H1 (cell line): ENCODE measurements at regions not wholly inside any gene's neighbourhood (a gene's known extent, or its start where the extent isn't known, plus 50 kb on each side); places are given as distances from the start of the nearest gene placed in this dataset.

ENCODE experiments used
- CTCF ChIA-PET: fragments of 300-600 bp; sonication (Branson Sonifier 250); formaldehyde crosslinking; loops from one replicate; lab custom pipeline; 2021; ENCODE audit not compliant: partially characterized antibody; lab: Charles Lee
- POLR2A ChIA-PET: fragments of 300-600 bp; sonication (Branson Sonifier 250); formaldehyde crosslinking; loops from one replicate; lab custom pipeline; 2021; ENCODE audit warnings: inconsistent platforms; ENCODE audit not compliant: partially characterized antibody; lab: Charles Lee
- DNase-seq, 2 experiments: peaks; one replicate each; pipeline versions ENCODE4 v3.0.0 to v3.0.0-alpha.2; 2010 to 2022; ENCODE audit warnings: low spot score in 2 of 2, low read depth in 1 of 2, mixed read lengths in 1 of 2
- FAIRE-seq: peaks from 2 replicates; lab custom pipeline; 2011; peaks lifted over from hg19 to GRCh38; lab: Jason Lieb, UNC
- H2AFZ ChIP-seq: 2 replicates; pipeline ENCODE4 v1.8.1; 2012; ENCODE audit warnings: low read length, inconsistent platforms
- H2AK5ac ChIP-seq: 2 replicates; pipeline ENCODE4 v1.6.1; 2013; ENCODE audit warnings: low read depth, low read length
- H2BK120ac ChIP-seq: replicated peaks from 2 replicates; pipeline ENCODE3; 2013; ENCODE audit warnings: low read depth, low read length, inconsistent platforms
- H2BK12ac ChIP-seq: 2 replicates; pipeline ENCODE4 v1.6.1; 2013; ENCODE audit warnings: low read depth, low read length
- H2BK15ac ChIP-seq: 2 replicates; pipeline ENCODE4 v1.6.1; 2013; ENCODE audit warnings: low read length
- H2BK20ac ChIP-seq: 2 replicates; pipeline ENCODE4 v1.6.1; 2013; ENCODE audit warnings: low read length
- H2BK5ac ChIP-seq: 2 replicates; pipeline ENCODE4 v1.6.1; 2013; ENCODE audit warnings: low read depth, low read length
- H3K14ac ChIP-seq: 2 replicates; pipeline ENCODE4 v1.6.1; 2013; ENCODE audit warnings: inconsistent platforms; ENCODE audit not compliant: insufficient read length
- H3K18ac ChIP-seq: 2 replicates; pipeline ENCODE4 v1.6.1; 2013; ENCODE audit warnings: low read length; ENCODE audit errors: extremely low read depth
- H3K23ac ChIP-seq: 2 replicates; pipeline ENCODE4 v1.6.1; 2013; ENCODE audit warnings: inconsistent platforms; ENCODE audit not compliant: insufficient read length
- H3K23me2 ChIP-seq: 2 replicates; pipeline ENCODE4 v1.6.1; 2013; ENCODE audit warnings: low read depth, low read length
- H3K27ac ChIP-seq: 2 replicates; pipeline ENCODE4 v1.6.1; 2011; ENCODE audit warnings: low read depth, low read length, inconsistent platforms
- H3K27me3 ChIP-seq, 4 experiments: replicated peaks in 1 of 4; 1 replicate in 1 of 4; 2 replicates in 3 of 4; pipeline versions ENCODE4 v1.6.1 to v1.8.1; 2011 to 2013; ENCODE audit warnings: low read length in 3 of 4, mild to moderate bottlenecking in 3 of 4, inconsistent platforms in 2 of 4, mixed read lengths in 2 of 4, moderate library complexity in 1 of 4; ENCODE audit not compliant: control insufficient read depth in 3 of 4, insufficient read depth in 3 of 4; ENCODE audit errors: extremely low read depth in 1 of 4
- H3K36me3 ChIP-seq, 4 experiments: 2 replicates each; pipeline versions ENCODE4 v1.6.1 to v1.8.1; 2011 to 2013; ENCODE audit warnings: mild to moderate bottlenecking in 4 of 4, low read length in 3 of 4, moderate library complexity in 2 of 4, control low read depth in 1 of 4, inconsistent platforms in 1 of 4; ENCODE audit not compliant: insufficient read depth in 4 of 4, control insufficient read depth in 2 of 4
- H3K4ac ChIP-seq: replicated peaks from 2 replicates; pipeline ENCODE3; 2013; ENCODE audit warnings: low read length, low read depth, mixed read lengths, inconsistent platforms; ENCODE audit not compliant: insufficient read length
- H3K4me1 ChIP-seq, 4 experiments: replicated peaks in 1 of 4; 1 replicate in 1 of 4; 2 replicates in 3 of 4; pipeline versions ENCODE4 v1.6.1 to v1.8.1; 2011 to 2013; ENCODE audit warnings: low read length in 3 of 4, inconsistent platforms in 2 of 4, mixed read lengths in 1 of 4; ENCODE audit not compliant: insufficient read depth in 4 of 4, control insufficient read depth in 3 of 4
- H3K4me2 ChIP-seq, 2 experiments: 2 replicates each; pipeline versions ENCODE4 v1.6.1 to v1.8.1; 2011 to 2013; ENCODE audit warnings: low read depth in 2 of 2, low read length in 2 of 2, control low read depth in 1 of 2, inconsistent platforms in 1 of 2, mild to moderate bottlenecking in 1 of 2; ENCODE audit not compliant: insufficient read depth in 1 of 2
- H3K4me3 ChIP-seq, 4 experiments: fragments of 200-600, 300-600 bp in 1 of 4; sonication (generic), shearing (Covaris generic), sonication (Bioruptor Twin) in 1 of 4; 2 replicates each; pipeline versions ENCODE4 v1.5.1 to v1.8.1; 2011 to 2016; ENCODE audit warnings: low read length in 4 of 4, low read depth in 3 of 4, control low read depth in 2 of 4, inconsistent platforms in 2 of 4, mild to moderate bottlenecking in 2 of 4, mixed read lengths in 1 of 4, moderate library complexity in 1 of 4; ENCODE audit not compliant: insufficient read depth in 2 of 4; ENCODE audit errors: extremely low read depth in 1 of 4
- H3K56ac ChIP-seq: replicated peaks from 2 replicates; pipeline ENCODE3; 2013; ENCODE audit warnings: low read depth, mild to moderate bottlenecking, mixed read lengths, low read length, inconsistent platforms; ENCODE audit not compliant: insufficient read length
- H3K79me1 ChIP-seq: 2 replicates; pipeline ENCODE4 v1.6.1; 2013; ENCODE audit warnings: low read depth, low read length, control low read depth
- H3K79me2 ChIP-seq, 2 experiments: 2 replicates each; pipeline versions ENCODE4 v1.6.1 to v1.8.1; 2012 to 2013; ENCODE audit warnings: low read length in 2 of 2, mild to moderate bottlenecking in 2 of 2, inconsistent platforms in 1 of 2; ENCODE audit not compliant: insufficient read depth in 2 of 2, control insufficient read depth in 1 of 2
- H3K9ac ChIP-seq, 4 experiments: replicated peaks in 1 of 4; 1 replicate in 1 of 4; 2 replicates in 3 of 4; pipeline versions ENCODE4 v1.6.1 to v1.8.1; 2011 to 2013; ENCODE audit warnings: low read depth in 3 of 4, low read length in 3 of 4, control low read depth in 2 of 4, mild to moderate bottlenecking in 2 of 4, moderate library complexity in 2 of 4, inconsistent platforms in 1 of 4; ENCODE audit errors: extremely low read depth in 1 of 4
- H3K9me3 ChIP-seq, 2 experiments: 2 replicates each; pipeline versions ENCODE4 v1.6.1 to v1.8.1; 2012 to 2013; ENCODE audit warnings: mild to moderate bottlenecking in 2 of 2, moderate library complexity in 2 of 2, control low read depth in 1 of 2, inconsistent platforms in 1 of 2, low read depth in 1 of 2, low read length in 1 of 2, mixed read lengths in 1 of 2; ENCODE audit not compliant: insufficient read depth in 2 of 2
- H4K20me1 ChIP-seq, 2 experiments: replicated peaks in 1 of 2; 2 replicates each; pipeline versions ENCODE3 to v1.8.1; 2011 to 2013; ENCODE audit warnings: inconsistent platforms in 2 of 2, low read length in 2 of 2, mild to moderate bottlenecking in 1 of 2; ENCODE audit not compliant: insufficient read depth in 2 of 2, control insufficient read depth in 1 of 2
- H4K5ac ChIP-seq: 2 replicates; pipeline ENCODE4 v1.6.1; 2013; ENCODE audit warnings: low read length, low read depth, mixed read lengths, inconsistent platforms; ENCODE audit not compliant: insufficient read length
- H4K8ac ChIP-seq: 2 replicates; pipeline ENCODE4 v1.8.0; 2013; ENCODE audit warnings: mild to moderate bottlenecking, moderate library complexity, low read length, inconsistent platforms; ENCODE audit not compliant: insufficient read depth; ENCODE audit errors: extremely low read depth
- H4K91ac ChIP-seq: replicated peaks from 2 replicates; pipeline ENCODE3; 2013; ENCODE audit warnings: low read length, mixed read lengths, inconsistent platforms; ENCODE audit not compliant: insufficient read length
- ASH2L ChIP-seq: fragments of 200-600, 300-600 bp; sonication (generic); IDR thresholded peaks from one replicate; pipeline ENCODE4 v1.7.1; 2017; ENCODE audit warnings: low read length
- CEBPB ChIP-seq: IDR thresholded peaks from 2 replicates; pipeline ENCODE4 v1.6.1; 2012; ENCODE audit warnings: low read depth, low read length
- CTBP2 ChIP-seq: IDR thresholded peaks from 2 replicates; pipeline ENCODE4 v1.7.0; 2011; ENCODE audit warnings: borderline replicate concordance, mild to moderate bottlenecking, moderate library complexity, mixed read lengths, low read length; ENCODE audit not compliant: insufficient read depth, insufficient read length
- EZH2 ChIP-seq: fragments of 200-600 bp; sonication (generic); IDR thresholded peaks from 2 replicates; pipeline ENCODE4 v1.7.1; 2012; ENCODE audit warnings: low read depth, mild to moderate bottlenecking, moderate library complexity, low read length, inconsistent platforms; ENCODE audit not compliant: severe bottlenecking
- PHF8 ChIP-seq: fragments of 200-600 bp; sonication (generic); conservative IDR thresholded peaks from 2 replicates; pipeline ENCODE4 v1.7.1; 2012; ENCODE audit warnings: low read depth, mild to moderate bottlenecking, inconsistent platforms, low read length, moderate library complexity
- POU5F1 ChIP-seq: IDR thresholded peaks from 2 replicates; pipeline ENCODE4 v1.6.1; 2011; ENCODE audit warnings: low read depth, mild to moderate bottlenecking, low read length, moderate library complexity
- RFX5 ChIP-seq: IDR thresholded peaks from 2 replicates; pipeline ENCODE4 v1.6.1; 2011; ENCODE audit warnings: low read depth, low read length, improper control_type of control experiment, borderline replicate concordance
- SUZ12 ChIP-seq: fragments of 200-600 bp; sonication (generic); IDR thresholded peaks from 2 replicates; pipeline ENCODE4 v1.6.1; 2012; ENCODE audit warnings: mild to moderate bottlenecking, inconsistent platforms, low read length, moderate library complexity, mixed read lengths
- WGBS, 2 experiments: shearing (Covaris generic) in 1 of 2; methylation state at CpG; one replicate each; pipeline versions ENCODE4 v1.1.6 to v1.1.7; 2013 to 2015; ENCODE audit warnings: low lambda C conversion rate in 2 of 2, mixed read lengths in 2 of 2, inconsistent platforms in 1 of 2, low coverage in 1 of 2, missing lambda C conversion rate in 1 of 2; ENCODE audit not compliant: insufficient replicate concordance in 2 of 2, insufficient coverage in 1 of 2, insufficient read length in 1 of 2; ENCODE audit errors: extremely low coverage in 1 of 2, missing lambda C conversion rate in 1 of 2; 5-methylcytosine and 5-hydroxymethylcytosine counted together

DNA sequence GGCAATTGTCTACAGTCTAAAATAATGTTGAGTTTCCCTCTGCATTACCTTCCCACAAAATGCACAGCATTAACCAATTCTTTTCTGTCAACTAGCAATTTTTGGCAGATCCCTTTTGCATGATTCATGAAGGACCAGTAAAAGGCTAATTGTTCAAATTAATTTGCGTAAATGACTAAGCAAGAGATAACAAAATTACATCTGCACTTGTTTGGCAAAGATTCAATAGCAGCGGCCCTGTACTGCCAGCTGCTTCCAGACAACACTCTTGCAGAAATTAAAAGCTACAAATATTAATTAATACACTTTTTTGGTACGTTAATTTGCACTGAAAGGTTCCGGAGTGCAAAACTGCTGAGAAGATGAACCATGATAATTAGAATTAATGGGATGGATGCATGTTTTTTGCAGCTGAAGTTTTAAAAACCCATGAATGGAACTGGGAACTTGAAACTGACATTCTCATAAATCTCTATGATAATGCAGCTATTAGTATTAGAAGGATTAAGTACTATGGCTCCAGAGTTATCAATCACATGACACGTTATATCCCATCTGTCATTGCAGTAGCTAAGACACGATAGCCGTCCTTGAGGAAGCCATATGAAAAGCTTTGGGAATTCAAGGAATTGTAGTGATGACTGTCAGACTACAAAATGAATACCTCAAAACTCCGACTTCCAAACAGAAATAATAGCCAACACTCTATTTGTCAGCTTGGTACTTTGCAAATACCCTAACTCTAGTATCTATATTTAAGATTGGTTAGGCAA lies 1268.3 kb upstream of the ACVR2A start:
- H3K4ac ChIP-seq: no peak overlapping the region

More for the DNA sequence above, 1268.3 kb upstream of the ACVR2A start:
- H2AFZ ChIP-seq: peak overlapping the region; percentile 42; the same call in 1 of the 2 replicates
- no peaks in the 10 kb centered on the region for H3K9me3 ChIP-seq
- no peak overlapping the region for H2AK5ac ChIP-seq
- DNase-seq (no peak), FAIRE-seq (no peak)
- H3K27ac ChIP-seq: no peak overlapping the region
- no peaks in the 10 kb centered on the region for H3K79me2 ChIP-seq
- no peak overlapping the region for H4K8ac ChIP-seq
- H2BK12ac ChIP-seq: no peak overlapping the region
- no peaks in the 10 kb centered on the region for H4K20me1 ChIP-seq
- H3K4me3 ChIP-seq: no peak overlapping the region
- no peaks in the 10 kb centered on the region for H3K36me3 ChIP-seq
- no peak overlapping the region for H2BK120ac ChIP-seq
- no peak overlapping the region for H3K56ac ChIP-seq
- H3K23ac ChIP-seq: no peak overlapping the region
- no peak overlapping the region for H4K91ac ChIP-seq
- no peak overlapping the region for H4K5ac ChIP-seq
- ChIA-PET POLR2A (interaction anchor here (0.7 kb wide), 1 partner anchor 41 kb away, joined by 4 read pairs; no protein-coding TSS in a partner anchor), CTCF (interaction anchor here (0.9 to 1.0 kb wide), 2 partner anchors 12 to 125 kb away, joined by 3 read pairs; no protein-coding TSS in a partner anchor)
- whole genome bisulfite sequencing, 2 experiments: 87% methylated on average over 8 of the region's 8 CpGs; no CpG with 5 or more reads in 1 of the 2 experiments
- no peak overlapping the region for H3K14ac ChIP-seq
- H3K23me2 ChIP-seq: no peaks in the 10 kb centered on the region
- no peaks in the 10 kb centered on the region for H3K79me1 ChIP-seq
- no peak for TF ChIP-seq ASH2L
- no peak for TF ChIP-seq CEBPB
- TF ChIP-seq RFX5: no peak
- no peak for TF ChIP-seq EZH2
- TF ChIP-seq CTBP2: no peak
- no peak for TF ChIP-seq POU5F1
- TF ChIP-seq SUZ12: no peak
- no peak for TF ChIP-seq PHF8
- H3K4me1 ChIP-seq: peaks cover 0 to 3% (median 0%) of the 10 kb centered on the region in 4 experiments; a peak in 1 of 7 replicates
- H3K9ac ChIP-seq: no peak overlapping the region
- no peak overlapping the region for H2BK20ac ChIP-seq
- no peak overlapping the region for H3K4me2 ChIP-seq
- no peak overlapping the region for H2BK5ac ChIP-seq
- H2BK15ac ChIP-seq: no peak overlapping the region
- H3K18ac ChIP-seq: no peak overlapping the region
- H3K27me3 ChIP-seq: no peaks in the 10 kb centered on the region
